ENCODE measurements at regions not wholly inside any gene's neighbourhood (a gene's known extent, or its start where the extent isn't known, plus 50 kb on each side); places are given as distances from the start of the nearest gene placed in this dataset.
A peak's percentile ranks its signal among the peaks of the same experiment; 100 is the strongest.

DNA sequence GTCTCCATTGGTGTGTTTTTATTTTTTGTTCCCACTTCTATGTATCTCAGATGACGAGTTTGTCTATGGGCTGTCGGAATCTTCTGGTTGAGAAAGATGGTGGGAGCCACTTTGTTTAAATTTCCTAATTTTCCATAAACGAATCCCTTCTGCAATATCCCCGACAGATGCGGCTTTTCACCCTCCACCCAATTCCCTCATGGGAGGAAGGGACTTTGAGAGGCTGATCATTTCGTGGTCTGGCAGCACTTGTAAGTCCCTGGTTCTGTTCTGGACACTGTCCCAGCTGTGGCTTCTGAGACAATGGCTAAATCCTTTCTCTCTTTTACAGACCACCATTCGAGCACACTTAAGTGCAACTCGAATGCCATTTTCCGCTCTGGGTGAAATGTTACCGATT is 72.2 kb upstream of the PUDP start:
- no peak for DNase-seq (ENCODE audit: low read depth)

DNA sequence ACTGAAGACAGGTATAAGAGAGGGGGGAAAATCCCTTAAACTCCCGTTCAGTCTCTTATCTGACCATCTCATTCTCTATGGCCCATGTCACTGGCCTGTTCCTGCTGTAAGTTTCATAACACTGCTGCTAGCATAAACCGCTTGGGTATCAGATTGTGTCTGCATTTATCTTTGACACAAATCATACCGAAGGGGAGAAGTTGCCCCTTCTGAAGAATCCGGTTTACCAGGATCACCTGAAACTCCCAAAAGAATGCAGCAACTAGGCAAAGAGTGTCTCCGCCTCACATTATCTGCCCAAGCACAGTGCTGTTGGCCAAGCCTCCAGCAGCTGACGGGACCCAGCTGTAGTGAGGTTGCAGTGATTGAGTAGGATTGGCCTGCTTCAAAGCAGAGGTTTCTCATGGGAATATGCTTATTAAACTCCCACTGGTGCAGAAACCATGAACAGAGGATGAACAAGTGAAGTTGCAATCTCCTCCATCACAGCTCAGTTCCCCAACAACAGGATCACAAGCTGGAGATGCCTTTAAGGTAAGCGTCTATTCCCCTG is 71.3 kb upstream of the PUDP start:
- no peak for DNase-seq (ENCODE audit: low read depth)

DNA sequence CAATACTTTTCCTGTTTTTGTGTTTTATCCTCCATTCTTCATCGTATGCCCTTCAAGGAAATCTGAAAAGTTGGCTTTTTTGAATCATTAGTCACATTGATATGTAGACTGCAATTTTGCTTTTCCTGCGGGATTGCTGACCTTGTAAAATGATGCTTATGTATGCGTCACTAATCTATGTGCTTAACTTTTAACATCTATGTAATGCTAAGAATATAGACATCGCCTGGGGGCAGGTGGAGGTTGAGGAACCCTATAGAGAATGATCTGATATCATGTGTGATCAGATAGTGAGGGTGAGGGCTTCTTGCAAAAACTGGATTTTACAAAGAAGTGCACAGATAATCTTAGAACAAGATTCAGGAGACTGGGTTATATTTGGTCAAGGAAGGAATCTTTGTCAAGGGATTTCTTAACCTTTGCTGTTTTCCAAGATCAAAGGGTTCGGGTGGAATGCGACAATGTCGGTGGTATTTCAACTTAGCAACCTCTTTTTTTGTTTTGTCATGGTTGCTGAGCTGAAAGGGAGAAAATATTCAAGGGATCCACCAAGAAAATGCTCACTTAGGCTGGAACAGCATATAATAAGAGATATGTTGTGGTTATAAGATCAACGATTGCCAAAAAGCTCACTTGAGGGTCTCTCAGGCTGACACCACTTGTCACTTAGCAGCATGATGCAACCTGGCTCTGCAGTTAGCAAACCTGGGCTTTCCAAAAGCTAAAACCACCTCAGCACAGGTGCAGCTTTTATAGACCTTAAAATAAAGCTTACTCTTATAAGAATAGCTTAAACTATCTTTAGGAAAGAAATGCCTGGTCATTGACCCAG is 70.6 kb upstream of the PUDP start:
- DNase-seq (ENCODE audit: low read depth): no peak

DNA sequence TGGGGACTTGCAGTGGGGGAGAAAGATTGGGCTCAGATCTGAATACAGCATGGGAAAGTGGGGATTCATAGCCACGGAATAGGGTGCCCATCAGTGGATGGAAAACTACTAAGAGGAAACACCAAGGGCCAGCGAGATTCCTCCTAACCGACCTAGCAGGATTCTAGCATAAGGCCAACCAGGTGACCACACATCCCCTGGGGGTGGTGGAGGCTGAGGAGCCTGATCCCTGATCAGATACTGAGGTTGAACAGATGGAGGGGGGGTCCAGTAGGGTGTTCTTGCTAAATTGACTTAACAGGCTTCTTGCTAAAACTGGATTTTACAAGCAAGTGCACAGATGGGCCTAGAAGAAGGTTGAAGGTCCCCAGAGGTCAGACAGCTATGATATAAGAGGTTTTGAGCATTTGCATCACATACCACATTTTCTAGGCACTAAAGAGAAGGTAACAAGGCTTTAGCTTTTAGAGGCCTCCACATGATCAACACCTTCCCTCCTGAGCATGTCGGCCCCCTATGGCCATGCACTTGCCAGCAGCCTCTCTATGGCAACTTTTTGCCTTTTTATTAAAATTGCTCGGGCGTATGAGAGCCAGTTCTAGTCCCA is 69.1 kb upstream of the PUDP start:
- no peak for DNase-seq (ENCODE audit: low read depth)

DNA sequence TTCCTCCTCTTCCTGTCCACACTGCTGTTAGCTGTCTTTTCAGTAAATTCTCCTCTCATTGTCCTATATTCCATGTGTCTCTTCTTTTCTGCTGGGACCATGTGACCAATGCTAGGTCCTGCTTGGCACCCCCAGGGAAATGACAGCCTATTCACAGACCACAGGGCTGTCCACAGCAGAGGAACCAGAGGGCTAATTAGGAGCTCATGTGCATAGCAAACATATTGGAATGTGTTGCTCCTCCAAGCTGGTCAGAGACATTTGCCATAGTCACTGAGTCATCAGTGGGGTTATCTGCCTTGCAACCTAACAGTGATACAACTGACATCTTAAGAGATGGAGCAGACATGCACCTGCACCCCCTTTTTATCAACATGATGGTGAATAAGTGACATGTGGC is 67.9 kb upstream of the PUDP start:
- DNase-seq (ENCODE audit: low read depth): peak; percentile 1

DNA sequence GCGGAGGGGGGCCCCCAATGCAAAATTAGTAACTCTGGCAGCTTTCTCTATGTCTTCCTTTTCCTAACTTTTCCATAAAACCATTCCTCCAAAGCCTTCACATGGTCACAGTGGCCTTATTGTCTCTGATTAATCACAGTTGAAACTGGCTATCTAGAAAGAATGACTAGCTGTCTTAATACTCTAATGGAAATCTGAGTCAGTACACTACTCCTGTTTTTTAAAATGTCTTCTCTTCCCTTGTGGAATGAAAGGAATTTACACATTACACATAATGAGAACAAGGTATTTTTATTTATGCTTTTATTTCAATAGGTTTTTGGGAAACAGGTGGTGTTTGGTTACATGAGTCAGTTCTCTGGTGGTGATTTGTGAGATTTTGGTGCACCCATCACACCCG is 66.3 kb upstream of the PUDP start:
- peak; percentile 1 for DNase-seq (ENCODE audit: low read depth)

DNA sequence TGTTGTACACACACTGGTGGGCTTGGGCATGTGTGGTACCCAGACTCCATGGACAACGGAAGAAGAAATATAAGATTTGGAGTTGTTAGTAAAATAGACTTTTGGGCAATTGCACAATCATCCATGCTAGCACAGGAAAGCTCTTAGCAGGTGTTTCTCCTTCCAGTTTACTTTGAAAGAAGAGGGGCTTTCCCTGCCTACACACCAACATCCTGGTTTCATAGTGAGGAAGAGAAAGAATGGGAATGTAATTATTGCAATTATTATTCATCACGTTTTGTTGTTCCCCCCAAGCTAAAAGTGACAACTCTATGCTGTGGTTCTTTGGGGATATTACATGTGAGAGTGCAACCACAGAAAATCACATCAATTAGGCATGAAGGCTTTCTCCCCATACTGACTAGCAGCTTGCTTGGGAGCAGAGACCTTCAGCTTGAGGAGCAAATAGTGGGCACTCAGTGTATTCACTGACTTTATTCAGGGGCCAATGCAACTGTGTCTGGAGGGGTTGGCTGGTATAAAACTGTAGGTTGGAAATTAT is 57.2 kb upstream of the PUDP start:
- DNase-seq (ENCODE audit: low read depth): no peak

DNA sequence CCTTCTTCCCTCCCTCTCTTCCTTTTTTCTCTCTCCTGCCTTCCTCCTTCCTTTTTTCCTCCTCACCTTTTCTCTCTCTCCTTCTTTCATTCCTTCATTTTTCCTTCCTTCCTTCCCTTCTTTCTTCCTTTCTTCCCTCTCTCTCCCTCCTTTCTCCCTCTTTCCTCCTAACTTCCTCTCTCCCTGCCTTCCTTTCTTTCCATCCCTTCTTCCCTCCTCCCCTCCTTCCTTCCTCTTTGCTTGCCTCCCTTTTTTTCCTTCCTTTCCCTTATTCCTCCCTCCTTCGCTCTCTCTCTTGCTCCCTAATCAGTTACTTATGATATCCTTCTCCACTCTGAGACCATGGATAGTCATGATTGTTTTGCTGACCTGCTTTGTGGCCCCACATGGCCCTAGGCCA is 56.7 kb upstream of the PUDP start:
- DNase-seq (ENCODE audit: low read depth): no peak

DNA sequence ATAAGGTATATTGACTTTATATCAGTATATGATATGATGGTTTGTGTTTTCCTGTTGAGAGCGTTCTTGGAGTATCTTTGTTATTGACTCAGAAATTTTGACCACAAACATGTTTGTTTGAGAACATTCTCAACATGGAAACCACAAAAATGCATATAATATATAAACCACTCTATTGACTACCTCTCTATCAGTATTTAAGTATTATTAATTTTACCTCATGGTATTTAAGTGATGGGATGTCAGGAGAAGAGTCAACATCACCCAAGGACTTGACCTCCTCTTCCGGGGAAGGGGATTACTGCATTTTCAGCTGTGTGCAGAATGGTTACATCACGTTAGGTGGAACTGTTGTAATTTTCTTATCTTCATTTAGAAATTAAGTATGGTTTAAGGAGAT is 54.3 kb upstream of the PUDP start:
- DNase-seq (ENCODE audit: low read depth): no peak

DNA sequence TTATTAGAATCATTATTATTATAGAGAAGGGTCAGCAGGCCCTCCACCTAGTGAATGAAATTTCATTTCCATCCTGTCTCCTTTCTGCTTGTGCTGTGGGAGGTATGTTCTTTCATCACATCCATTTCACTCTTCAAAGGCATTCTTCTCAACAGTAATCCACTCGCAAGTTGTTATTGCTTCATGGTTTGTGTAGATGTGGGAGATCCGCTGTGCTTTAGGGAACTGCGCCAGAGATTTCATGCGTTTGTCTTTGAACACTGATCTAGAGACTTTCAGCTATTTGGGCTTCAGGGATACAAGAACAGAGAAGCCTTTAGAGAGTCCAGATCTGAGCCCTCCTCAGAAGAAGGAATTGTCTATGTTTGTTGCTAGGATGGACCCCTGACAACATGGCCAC is 53.5 kb upstream of the PUDP start:
- no peak for DNase-seq (ENCODE audit: low read depth)

DNA sequence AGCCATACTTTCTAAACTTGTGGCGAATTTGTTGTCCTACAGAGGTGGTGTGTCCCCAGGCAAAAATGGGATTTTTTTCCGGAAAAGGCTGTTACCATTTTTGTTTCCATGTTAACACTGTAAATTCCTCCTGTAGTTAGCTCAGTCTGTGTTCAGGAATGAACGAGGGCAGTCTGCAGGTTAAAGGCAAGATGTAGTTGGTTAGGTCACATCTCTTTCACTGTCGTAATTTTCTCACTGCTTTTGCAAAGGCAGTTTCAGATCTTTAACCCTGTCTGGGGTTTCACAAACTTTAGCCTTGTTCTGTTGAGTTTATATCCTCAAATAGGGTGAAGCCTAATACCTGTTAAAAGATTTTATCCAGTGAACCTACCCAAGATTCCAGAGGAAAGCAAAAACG is 50.5 kb upstream of the PUDP start:
- DNase-seq (ENCODE audit: low read depth): no peak
